Effector memory CD8-positive, alpha-beta T cell (primary cell): ENCODE measurements at regions not wholly inside any gene's neighbourhood (a gene's known extent, or its start where the extent isn't known, plus 50 kb on each side); places are given as distances from the start of the nearest gene placed in this dataset.
A peak's percentile ranks its signal among the peaks of the same experiment; 100 is the strongest.
"Not testable (repeated sequence)": the region's sequence is repeated elsewhere in the genome, so short reads cannot be mapped to it uniquely, and the experiment has no call there.

Source experiments
- ATAC-seq: fragments of 150-1000 bp; cut with Tn5 transposase; replicated peaks from 2 replicates; pipeline ENCODE4 v1.10.0; 2021; ENCODE audit warnings: mild to moderate bottlenecking, moderate library complexity
- DNase-seq, 3 experiments: peaks; one replicate each; pipeline ENCODE4 v3.0.0; 2021
- H3K27ac Mint-ChIP-seq, 2 donors: one replicate each; pipeline ENCODE4 v1.8.0; 2022; ENCODE audit warnings: mild to moderate bottlenecking in 2 of 2, mixed read lengths in 2 of 2, moderate library complexity in 2 of 2
- H3K27me3 Mint-ChIP-seq, 2 donors: one replicate each; pipeline ENCODE4 v1.8.0; 2022; ENCODE audit warnings: mixed read lengths in 2 of 2
- H3K36me3 Mint-ChIP-seq: one replicate; pipeline ENCODE4 v1.8.0; 2022; ENCODE audit warnings: mild to moderate bottlenecking, moderate library complexity, mixed read lengths; ENCODE audit not compliant: insufficient read depth
- H3K4me1 Mint-ChIP-seq, 2 donors: one replicate each; pipeline ENCODE4 v1.8.0; 2022; ENCODE audit warnings: low read depth in 2 of 2, mixed read lengths in 2 of 2
- H3K4me3 Mint-ChIP-seq, 2 donors: one replicate each; pipeline ENCODE4 v1.8.0; 2022; ENCODE audit warnings: mild to moderate bottlenecking in 2 of 2, mixed read lengths in 2 of 2, moderate library complexity in 2 of 2
- H3K9me3 Mint-ChIP-seq, 2 donors: one replicate each; pipeline ENCODE4 v1.8.0; 2022; ENCODE audit warnings: mixed read lengths in 2 of 2

DNA sequence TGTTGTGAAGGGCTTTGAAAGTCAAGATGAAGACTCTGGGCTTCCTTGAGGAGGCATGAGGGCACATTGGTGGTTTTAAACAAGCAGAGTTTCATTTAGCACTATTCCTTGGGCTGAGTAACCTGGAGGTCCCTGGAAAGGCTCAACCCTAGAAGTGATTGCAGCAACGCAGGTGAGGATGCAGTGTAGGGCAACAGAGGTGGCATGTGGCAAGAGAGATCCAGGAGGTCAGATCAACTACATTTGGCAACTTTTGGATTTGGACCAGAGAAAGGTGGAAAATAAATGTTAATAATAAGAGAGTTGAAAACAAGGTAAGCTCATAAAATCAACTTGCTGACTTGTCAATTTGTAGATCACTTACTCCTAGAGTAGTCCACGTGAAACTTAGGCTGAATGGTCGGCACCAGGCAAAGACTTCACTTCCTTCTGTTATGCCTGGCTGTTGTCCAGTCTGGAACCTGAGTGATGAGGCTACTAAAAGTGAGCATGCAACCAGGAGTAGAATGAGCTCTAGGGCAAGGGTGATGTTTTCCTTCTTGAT lies 414.6 kb upstream of the ZMIZ1 start:
- H3K27me3 Mint-ChIP-seq, result peaks cover 46 to 62% of the 10 kb centered on the region in 2 donors
- no peak for DNase-seq
- H3K9me3 Mint-ChIP-seq, result no peaks in the 10 kb centered on the region
- no peak overlapping the region for H3K27ac Mint-ChIP-seq
- no peaks in the 10 kb centered on the region for H3K36me3 Mint-ChIP-seq
- ATAC-seq, result no peak
- no peak overlapping the region for H3K4me3 Mint-ChIP-seq
- no peaks in the 10 kb centered on the region for H3K4me1 Mint-ChIP-seq

DNA sequence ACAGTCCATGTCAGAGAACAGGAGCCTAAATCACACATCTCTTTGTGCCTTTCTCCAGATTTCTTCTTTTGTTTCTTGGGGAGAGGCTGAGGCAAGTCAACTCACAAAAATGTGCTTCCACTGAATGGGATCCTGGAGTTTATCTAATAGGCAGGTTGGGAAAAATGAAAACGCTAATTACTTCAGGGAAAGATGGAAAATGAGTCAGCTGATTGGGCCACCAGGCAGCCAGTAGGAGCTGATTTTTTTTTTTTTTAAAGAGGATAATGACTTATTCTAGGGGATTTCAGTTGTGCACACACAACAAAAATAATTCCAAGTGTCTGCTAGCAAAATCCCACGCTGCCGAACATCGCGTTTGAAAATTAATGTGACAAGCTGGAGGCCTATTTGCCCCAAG lies 412.8 kb upstream of the ZMIZ1 start:
- ATAC-seq, result no peak
- no peaks in the 10 kb centered on the region for H3K4me1 Mint-ChIP-seq

GRCh38 chr10:78656417-78657162 lies 412.2 kb upstream of the ZMIZ1 start:
- ATAC-seq (no peak), DNase-seq (no peak)
- H3K36me3 Mint-ChIP-seq, result no peaks in the 10 kb centered on the region
- no peaks in the 10 kb centered on the region for H3K9me3 Mint-ChIP-seq
- no peak overlapping the region for H3K27ac Mint-ChIP-seq
- H3K4me1 Mint-ChIP-seq, result no peaks in the 10 kb centered on the region
- H3K4me3 Mint-ChIP-seq, result no peak overlapping the region
- H3K27me3 Mint-ChIP-seq, result peaks cover 34 to 49% of the 10 kb centered on the region in 2 donors

More for the DNA sequence above, 412.8 kb upstream of the ZMIZ1 start:
- Mint-ChIP-seq H3K27me3 (peaks cover 33 to 49% of the 10 kb centered on the region in 2 donors), H3K36me3 (no peaks in the 10 kb centered on the region), H3K4me3 (no peak overlapping the region), H3K9me3 (no peaks in the 10 kb centered on the region), H3K27ac (no peak overlapping the region)
- no peak for DNase-seq

DNA sequence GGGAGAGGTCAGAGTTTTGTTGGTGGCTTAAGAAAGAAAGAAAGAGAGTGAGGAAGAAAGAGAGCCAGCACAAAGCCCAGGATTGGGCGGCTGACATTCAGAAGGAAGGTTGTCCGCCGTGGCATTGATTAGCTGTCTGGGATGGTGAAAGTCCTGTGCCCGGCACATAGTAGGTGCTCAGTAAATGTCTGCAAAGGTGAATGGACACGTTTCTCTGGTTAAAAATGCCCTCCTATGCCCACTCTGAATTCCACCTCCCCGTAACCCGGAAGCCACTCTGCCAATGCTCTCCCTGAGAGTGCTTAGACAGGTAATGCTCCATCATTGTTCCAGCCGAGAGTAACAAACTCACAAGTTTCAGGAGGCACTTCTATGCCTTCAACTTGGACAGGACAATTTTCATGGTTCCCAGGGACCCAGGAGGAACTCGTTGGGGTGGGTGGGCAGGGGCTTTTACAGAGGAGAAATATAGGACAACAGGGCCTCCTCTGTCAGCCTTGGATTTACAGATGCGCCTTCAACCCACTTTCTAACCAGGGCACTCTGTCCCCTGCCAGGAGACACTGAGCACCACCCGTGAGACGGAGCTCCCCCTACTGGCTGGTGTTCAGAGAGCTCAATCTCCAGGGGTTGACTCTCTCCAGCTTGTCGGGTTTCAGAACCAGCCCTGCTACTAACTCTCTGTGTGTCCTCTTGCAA lies 411.5 kb upstream of the ZMIZ1 start:
- ATAC-seq, result peak; percentile 33

GRCh38 chr10:78657862-78658165 lies 411.0 kb upstream of the ZMIZ1 start:
- H3K4me1 Mint-ChIP-seq, result no peaks in the 10 kb centered on the region
- DNase-seq, result no peak
- H3K27ac Mint-ChIP-seq, result no peak overlapping the region
- H3K27me3 Mint-ChIP-seq, result peaks cover 41 to 54% of the 10 kb centered on the region in 2 donors
- no peak overlapping the region for H3K4me3 Mint-ChIP-seq
- no peak for ATAC-seq
- H3K36me3 Mint-ChIP-seq, result no peaks in the 10 kb centered on the region
- no peaks in the 10 kb centered on the region for H3K9me3 Mint-ChIP-seq

More for the DNA sequence above, 411.5 kb upstream of the ZMIZ1 start:
- H3K36me3 Mint-ChIP-seq, result no peaks in the 10 kb centered on the region
- H3K9me3 Mint-ChIP-seq, result no peaks in the 10 kb centered on the region
- H3K27ac Mint-ChIP-seq, result no peak overlapping the region
- H3K4me1 Mint-ChIP-seq, result no peaks in the 10 kb centered on the region
- peak; percentile 34 to 49 (median 40) for DNase-seq
- no peak overlapping the region for H3K4me3 Mint-ChIP-seq
- H3K27me3 Mint-ChIP-seq, result peaks cover 36 to 50% of the 10 kb centered on the region in 2 donors

- Mint-ChIP-seq H3K4me3 (no peak overlapping the region), H3K4me1 (no peaks in the 10 kb centered on the region), H3K9me3 (no peaks in the 10 kb centered on the region), H3K36me3 (no peaks in the 10 kb centered on the region), H3K27ac (no peak overlapping the region), H3K27me3 (peaks cover 47 to 54% of the 10 kb centered on the region in 2 donors)
- ATAC-seq, result no peak
- no peak for DNase-seq
Measured at GRCh38 chr10:78658645-78659597, 409.8 kb upstream of the ZMIZ1 start.

DNA sequence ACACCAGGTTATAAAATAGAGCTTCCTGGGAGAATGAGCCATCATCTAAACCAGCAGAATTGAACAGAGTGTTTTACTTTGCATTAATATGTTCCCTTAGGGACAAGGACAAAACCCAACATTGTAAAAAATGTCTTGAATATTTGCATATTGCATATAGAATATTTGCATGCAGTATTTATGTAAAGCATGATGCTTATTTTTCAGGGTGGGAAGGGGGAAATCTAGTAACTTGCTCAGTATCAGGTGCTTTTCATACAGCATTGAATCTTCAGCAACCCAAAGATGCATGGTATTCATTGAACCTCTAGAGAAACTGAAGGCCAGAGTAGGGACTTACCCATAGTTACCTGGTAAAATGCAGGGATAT lies 409.2 kb upstream of the ZMIZ1 start:
- H3K9me3 Mint-ChIP-seq, result no peaks in the 10 kb centered on the region
- H3K36me3 Mint-ChIP-seq, result no peaks in the 10 kb centered on the region
- DNase-seq (no peak), ATAC-seq (no peak)
- H3K27me3 Mint-ChIP-seq, result peaks cover 47 to 54% of the 10 kb centered on the region in 2 donors
- no peak overlapping the region for H3K4me3 Mint-ChIP-seq
- no peaks in the 10 kb centered on the region for H3K4me1 Mint-ChIP-seq
- H3K27ac Mint-ChIP-seq, result no peak overlapping the region

DNA sequence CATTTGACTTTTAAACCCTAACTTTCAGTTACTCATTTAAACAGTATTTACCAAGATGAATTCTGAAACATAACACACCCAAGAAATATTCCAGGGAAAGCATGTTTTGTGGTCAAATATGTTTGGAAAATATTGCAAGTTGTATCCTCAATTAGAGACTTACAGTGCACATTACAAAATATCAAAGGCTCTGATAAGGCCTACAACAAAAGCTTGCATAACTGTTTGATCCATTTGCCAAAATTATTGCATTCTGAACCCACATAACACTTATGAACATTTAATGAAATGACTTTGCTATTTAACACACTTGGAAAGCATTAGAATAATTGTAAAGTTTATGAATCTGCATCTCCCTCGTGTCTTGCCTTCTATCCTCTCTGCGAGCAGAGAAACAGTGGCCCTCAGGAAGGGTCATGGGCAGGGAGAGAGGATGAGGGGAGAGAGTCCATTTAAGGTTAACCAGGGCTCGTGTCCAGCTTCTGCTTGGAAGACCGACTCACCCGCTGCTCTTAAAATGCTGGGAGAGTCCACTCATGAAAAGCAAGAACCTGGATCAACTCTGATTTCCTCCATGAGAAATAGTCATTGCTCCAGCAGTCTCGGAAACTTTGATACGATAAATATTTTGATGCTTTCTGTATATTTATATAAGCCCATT lies 408.2 kb upstream of the ZMIZ1 start:
- no peak overlapping the region for H3K4me3 Mint-ChIP-seq
- ATAC-seq, result no peak
- no peaks in the 10 kb centered on the region for H3K4me1 Mint-ChIP-seq
- DNase-seq, result no peak
- H3K27ac Mint-ChIP-seq, result no peak overlapping the region
- H3K36me3 Mint-ChIP-seq, result no peaks in the 10 kb centered on the region
- no peaks in the 10 kb centered on the region for H3K9me3 Mint-ChIP-seq
- H3K27me3 Mint-ChIP-seq, result peaks cover 52 to 59% of the 10 kb centered on the region in 2 donors

GRCh38 chr10:78663721-78664120 lies 405.0 kb upstream of the ZMIZ1 start:
- Mint-ChIP-seq H3K4me3 (no peak overlapping the region), H3K27me3 (peaks cover 66 to 83% of the 10 kb centered on the region in 2 donors), H3K27ac (no peak overlapping the region), H3K9me3 (no peaks in the 10 kb centered on the region), H3K4me1 (no peaks in the 10 kb centered on the region), H3K36me3 (no peaks in the 10 kb centered on the region)
- DNase-seq, result no peak
- ATAC-seq, result no peak

GRCh38 chr10:78664929-78665553 lies 403.7 kb upstream of the ZMIZ1 start:
- Mint-ChIP-seq H3K4me3 (no peak overlapping the region), H3K27me3 (peaks cover 72 to 93% of the 10 kb centered on the region in 2 donors), H3K9me3 (no peaks in the 10 kb centered on the region), H3K4me1 (no peaks in the 10 kb centered on the region), H3K27ac (no peak overlapping the region), H3K36me3 (no peaks in the 10 kb centered on the region)
- DNase-seq (peak in 1 of 3 experiments; percentile 7), ATAC-seq (no peak)

- H3K4me3 Mint-ChIP-seq, result no peak overlapping the region
- DNase-seq, result no peak
- no peaks in the 10 kb centered on the region for H3K9me3 Mint-ChIP-seq
- H3K4me1 Mint-ChIP-seq, result no peaks in the 10 kb centered on the region
- no peak for ATAC-seq
- H3K27me3 Mint-ChIP-seq, result peaks cover 13 to 27% of the 10 kb centered on the region in 2 donors
- H3K36me3 Mint-ChIP-seq, result no peaks in the 10 kb centered on the region
- no peak overlapping the region for H3K27ac Mint-ChIP-seq
Measured at GRCh38 chr10:78672918-78673317, 395.8 kb upstream of the ZMIZ1 start.

- not testable (repeated sequence) for ATAC-seq, H3K4me1 Mint-ChIP-seq, H3K9me3 Mint-ChIP-seq, H3K27ac Mint-ChIP-seq, H3K4me3 Mint-ChIP-seq, H3K36me3 Mint-ChIP-seq, DNase-seq
- peaks cover 36 to 61% of the 10 kb centered on the region in 2 donors for H3K27me3 Mint-ChIP-seq
Measured at GRCh38 chr10:78681141-78681540, 387.6 kb upstream of the ZMIZ1 start.
